ENCODE measurements at regions not wholly inside any gene's neighbourhood (a gene's known extent, or its start where the extent isn't known, plus 50 kb on each side); places are given as distances from the start of the nearest gene placed in this dataset.
"Not testable (repeated sequence)": the region's sequence is repeated elsewhere in the genome, so short reads cannot be mapped to it uniquely, and the experiment has no call there.

GRCh38 chr6:139754898-139755775 is 380.7 kb upstream of the CITED2 start:
- no peak for DNase-seq

- DNase-seq: no peak
Measured at GRCh38 chr6:139753198-139753861, 378.9 kb upstream of the CITED2 start.

- DNase-seq: no peak
Measured at GRCh38 chr6:139752086-139752485, 377.6 kb upstream of the CITED2 start.

- no peak for DNase-seq
Measured at GRCh38 chr6:139751179-139751578, 376.7 kb upstream of the CITED2 start.

GRCh38 chr6:139748353-139749146 is 374.1 kb upstream of the CITED2 start:
- no peak for DNase-seq

- DNase-seq: no peak
Measured at GRCh38 chr6:139747154-139747553, 372.7 kb upstream of the CITED2 start.

- no peak for DNase-seq
Measured at GRCh38 chr6:139744891-139745290, 370.4 kb upstream of the CITED2 start.

- no peak for DNase-seq
Measured at GRCh38 chr6:139743664-139744437, 369.4 kb upstream of the CITED2 start.

- no peak for DNase-seq
Measured at GRCh38 chr6:139742671-139743070, 368.2 kb upstream of the CITED2 start.

GRCh38 chr6:139738801-139739455 is 364.5 kb upstream of the CITED2 start:
- no peak for DNase-seq

GRCh38 chr6:139736325-139736906 is 362.0 kb upstream of the CITED2 start:
- DNase-seq: no peak

GRCh38 chr6:139732451-139732850 is 358.0 kb upstream of the CITED2 start:
- no peak for DNase-seq

- no peak for DNase-seq
Measured at GRCh38 chr6:139730340-139730974, 356.0 kb upstream of the CITED2 start.

GRCh38 chr6:139728876-139729427 is 354.5 kb upstream of the CITED2 start:
- no peak for DNase-seq

- not testable (repeated sequence) for DNase-seq
Measured at GRCh38 chr6:139726272-139726671, 351.8 kb upstream of the CITED2 start.

GRCh38 chr6:139722530-139722929 is 348.1 kb upstream of the CITED2 start:
- DNase-seq: no peak

GRCh38 chr6:139721954-139722353 is 347.5 kb upstream of the CITED2 start:
- DNase-seq: no peak

GRCh38 chr6:139713900-139714506 is 339.6 kb upstream of the CITED2 start:
- DNase-seq: no peak

- peak; percentile 7 for DNase-seq
Measured at GRCh38 chr6:139713424-139713823, 339.0 kb upstream of the CITED2 start.

- DNase-seq: no peak
Measured at GRCh38 chr6:139712830-139713229, 338.4 kb upstream of the CITED2 start.

All from RPMI8226 (cell line).